ENCODE measurements at regions not wholly inside any gene's neighbourhood (a gene's known extent, or its start where the extent isn't known, plus 50 kb on each side); places are given as distances from the start of the nearest gene placed in this dataset.
A peak's percentile ranks its signal among the peaks of the same experiment; 100 is the strongest.

DNA sequence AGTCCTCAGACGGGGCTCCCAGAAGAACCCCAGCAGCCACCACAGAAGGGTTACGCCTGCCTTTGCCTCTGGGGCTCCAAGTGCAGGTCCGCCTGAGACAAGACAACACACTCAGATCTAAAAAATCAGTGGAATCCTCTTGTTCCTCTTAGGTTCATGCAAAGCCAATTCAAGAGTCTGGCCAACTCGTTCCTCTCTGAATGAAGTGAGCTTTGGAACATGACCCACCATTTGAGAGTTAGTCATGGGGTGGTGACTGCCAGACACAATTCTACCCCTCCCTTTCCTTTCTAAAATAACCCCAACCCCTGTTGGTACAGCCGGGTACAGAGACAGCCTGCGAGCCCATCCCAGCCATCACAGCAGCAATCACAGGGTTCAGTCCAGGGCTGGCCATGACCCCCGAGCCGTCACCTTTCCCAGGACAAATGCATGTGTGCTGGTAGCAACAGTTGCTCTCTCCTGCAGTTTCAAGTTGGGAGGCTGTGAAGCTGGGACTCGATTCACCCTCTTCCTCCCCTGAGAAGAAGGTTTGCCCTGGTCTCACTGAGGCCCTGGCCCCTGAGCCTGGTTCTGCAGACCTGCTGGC lies 183.1 kb upstream of the SH3BP4 start:
- no peak for DNase-seq (ENCODE audit: low spot score)

- no peak for DNase-seq (ENCODE audit: low spot score)
These were observed 186.5 kb upstream of the SH3BP4 start for GRCh38 chr2:234765279-234765678.

DNA sequence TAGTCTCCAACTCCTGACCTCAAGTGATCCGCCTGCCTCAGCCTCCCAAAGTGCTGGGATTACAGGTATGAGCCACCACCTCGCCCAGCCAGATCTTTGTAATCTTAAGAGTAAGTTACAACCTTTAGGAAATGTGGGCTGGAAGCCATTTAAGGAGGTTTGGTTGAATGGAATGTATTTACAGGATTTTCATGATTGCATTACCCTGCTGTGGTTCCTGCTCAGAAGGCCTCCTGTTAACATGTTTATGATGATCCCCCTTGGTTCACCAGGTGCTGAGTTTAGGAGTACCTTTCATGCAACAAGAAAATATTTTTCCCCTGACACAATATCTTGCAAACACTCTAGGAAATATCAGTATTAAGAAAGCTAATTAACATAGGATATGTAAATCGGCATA lies 187.4 kb upstream of the SH3BP4 start:
- no peak for DNase-seq (ENCODE audit: low spot score)

GRCh38 chr2:234763002-234763873 lies 188.6 kb upstream of the SH3BP4 start:
- DNase-seq (ENCODE audit: low spot score), result peak; percentile 46

DNA sequence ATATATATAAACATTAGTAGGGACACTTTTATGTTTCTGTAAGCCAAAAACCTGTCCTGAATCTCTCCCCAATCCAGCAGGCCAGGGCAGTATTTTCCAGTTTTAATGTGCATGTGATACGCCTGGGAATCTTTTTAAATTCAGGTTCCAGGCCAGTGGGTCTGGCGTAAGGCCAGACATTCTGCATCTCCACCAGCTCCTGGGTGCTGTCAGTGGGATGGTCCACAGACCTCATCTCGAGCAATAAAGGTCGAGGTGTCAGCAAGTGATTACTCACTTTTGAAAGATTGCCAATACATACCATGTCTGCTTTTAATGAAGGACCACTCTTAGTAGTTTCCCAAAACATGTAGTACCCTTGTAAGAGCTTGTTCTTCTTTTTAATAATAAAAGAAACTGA lies 189.9 kb upstream of the SH3BP4 start:
- DNase-seq (ENCODE audit: low spot score), result no peak

DNA sequence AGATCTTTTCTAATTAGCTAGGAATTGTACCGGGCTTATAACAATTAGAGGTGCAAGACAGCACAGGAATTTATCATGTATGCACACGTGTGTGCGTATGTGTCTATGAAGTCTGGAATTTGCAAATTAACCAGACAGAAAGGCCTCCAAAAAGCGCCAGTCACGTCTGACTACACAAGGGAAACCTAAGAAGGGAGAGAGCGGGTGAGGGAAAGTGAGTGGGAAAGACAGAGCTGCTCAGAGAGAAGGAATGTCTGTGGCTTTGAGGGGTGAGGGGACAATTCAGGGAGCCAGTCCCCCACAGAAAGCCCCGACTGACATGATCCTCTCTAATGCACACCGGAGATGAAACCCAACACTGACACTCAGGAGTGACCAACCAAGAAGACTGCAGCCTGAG lies 197.7 kb upstream of the SH3BP4 start:
- DNase-seq (ENCODE audit: low spot score), result no peak

DNA sequence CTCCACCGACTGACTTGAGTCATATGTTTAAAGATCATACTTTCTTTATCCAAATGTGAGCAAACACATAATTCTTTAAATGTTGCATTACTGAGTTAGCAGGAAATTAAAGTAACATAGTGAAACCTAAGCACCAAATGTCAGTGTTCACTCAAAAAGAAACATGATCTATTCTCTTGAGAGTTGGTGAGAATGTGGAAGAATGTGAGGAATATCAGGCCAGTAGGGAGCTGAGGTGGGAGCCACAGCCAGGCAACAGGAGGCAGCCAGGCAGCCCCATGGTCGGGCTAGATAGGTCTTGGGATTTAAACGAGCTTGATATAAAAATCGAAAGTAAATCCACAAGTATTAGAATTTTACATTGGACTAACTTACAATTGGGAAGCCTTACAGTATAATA lies 198.1 kb upstream of the SH3BP4 start:
- no peak for DNase-seq (ENCODE audit: low spot score)

DNA sequence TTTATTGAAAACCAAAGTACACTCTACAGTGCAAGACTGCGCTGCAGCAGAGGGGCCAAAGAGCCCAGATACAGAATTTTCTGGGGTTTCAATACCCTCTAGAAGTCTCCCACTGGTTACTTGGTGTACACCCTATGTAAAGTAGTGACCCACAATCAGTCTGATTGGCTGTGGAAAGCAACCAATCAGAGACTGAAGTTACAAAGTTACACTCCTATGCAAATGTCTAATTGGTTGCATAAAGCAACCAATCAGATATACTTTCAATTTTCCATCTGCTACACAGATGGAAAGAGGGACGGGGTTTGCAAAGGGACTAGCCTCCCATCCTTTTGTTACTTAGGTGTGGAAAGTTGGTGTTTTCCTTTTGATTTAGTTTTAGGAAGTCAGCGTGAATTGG lies 198.9 kb upstream of the SH3BP4 start:
- no peak for DNase-seq (ENCODE audit: low spot score)

DNA sequence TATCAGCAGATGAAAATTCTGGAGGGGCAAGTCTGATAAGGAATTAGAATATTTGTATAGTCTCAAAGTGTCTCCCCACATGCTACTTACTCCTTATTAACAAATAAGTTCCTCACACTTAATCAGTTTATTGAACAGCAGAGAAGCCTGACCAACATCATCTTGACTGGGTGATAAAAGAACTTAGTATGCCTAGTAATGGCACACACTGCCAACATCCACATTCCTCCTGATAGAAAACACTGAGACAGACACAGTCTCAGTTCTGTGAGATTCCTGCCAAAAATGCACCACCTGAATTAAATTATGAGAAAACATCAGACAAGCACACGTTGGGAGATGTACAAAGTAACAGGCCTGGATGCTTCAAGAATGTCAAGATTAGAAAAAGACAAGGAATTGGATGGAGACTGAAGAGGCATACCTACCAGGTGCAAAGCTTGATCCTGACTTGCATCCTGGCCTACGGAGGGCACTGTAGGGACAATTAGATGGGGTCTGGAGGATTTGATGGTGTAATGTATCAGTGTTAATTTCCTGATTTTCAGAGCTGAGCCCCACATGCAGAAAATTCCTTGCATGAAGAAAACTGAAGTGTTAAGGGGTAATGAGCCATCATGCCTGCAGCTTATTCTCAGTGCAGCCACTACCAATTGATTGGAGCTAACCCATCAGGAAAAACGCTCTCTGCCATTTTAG lies 200.4 kb upstream of the SH3BP4 start:
- no peak for DNase-seq (ENCODE audit: low spot score)

DNA sequence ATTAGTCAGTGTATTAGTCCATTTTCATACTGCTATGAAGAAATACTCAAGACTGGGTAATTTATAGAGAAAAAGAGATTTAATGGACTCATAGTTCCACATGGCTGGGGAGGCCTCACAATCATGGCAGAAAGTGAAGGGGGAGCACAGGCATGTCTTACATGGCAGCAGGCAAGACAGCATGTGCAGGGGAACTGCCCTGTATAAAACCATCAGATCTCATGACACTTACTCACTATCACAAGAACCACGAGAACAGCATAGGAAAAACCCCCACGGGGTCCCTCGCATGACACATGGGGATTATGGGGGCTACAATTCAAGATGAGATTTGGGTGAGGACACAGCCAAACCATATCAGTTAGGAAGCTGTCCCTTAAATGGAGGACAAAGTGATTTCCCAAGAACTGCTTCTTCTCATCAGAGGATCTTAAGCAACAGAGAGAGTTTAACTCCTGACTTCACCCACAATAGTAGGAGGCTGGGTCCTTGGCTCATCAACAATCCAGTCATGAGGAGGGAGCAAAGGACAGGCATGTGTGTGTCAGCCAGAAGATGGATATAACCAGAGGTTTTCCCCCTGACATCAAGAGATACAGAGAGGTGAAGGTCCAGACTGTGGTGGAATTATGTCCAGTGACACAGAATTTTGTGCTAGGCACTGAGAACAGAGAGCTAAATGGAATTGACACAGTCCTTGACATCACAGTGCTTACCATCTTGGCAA lies 203.8 kb upstream of the SH3BP4 start:
- DNase-seq (ENCODE audit: low spot score), result no peak

DNA sequence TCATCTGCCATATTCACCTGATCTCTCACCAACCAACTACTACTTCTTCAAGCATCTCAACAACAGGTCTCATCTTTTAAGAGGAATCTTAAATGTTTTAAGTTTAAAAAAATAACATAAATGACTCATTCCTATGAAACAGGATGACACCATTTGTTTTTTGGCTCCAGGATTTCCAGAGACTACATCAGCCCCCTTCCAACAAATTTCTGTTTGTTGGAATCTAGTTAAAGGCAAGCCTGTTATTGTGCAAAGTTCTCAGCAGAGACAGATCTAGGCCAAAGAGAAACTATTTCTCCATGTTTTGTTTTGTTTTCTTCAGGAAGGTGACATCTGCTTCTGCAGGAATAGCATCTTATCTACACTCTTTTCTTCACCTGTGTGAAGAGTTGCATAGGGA lies 204.8 kb upstream of the SH3BP4 start:
- no peak for DNase-seq (ENCODE audit: low spot score)

DNA sequence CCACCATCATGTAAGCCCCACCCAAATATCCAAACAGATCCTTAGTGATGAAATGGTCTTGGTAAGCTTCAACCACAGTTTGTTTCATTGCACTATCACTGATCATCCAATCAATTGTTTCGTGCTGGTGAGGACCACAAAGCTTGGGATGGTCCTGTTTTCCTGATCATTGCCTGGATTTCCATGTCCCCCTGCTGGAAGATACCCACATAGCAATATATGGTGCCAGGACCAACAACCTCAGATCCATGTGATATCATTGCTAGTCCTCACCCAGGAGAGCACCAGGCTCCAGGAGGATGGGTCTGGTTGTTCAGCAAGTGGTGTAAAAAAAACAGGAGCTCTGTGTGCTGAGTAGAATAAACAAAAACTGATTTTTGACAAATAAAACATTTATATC lies 206.5 kb upstream of the SH3BP4 start:
- no peak for DNase-seq (ENCODE audit: low spot score)

- no peak for DNase-seq (ENCODE audit: low spot score)
These were observed 209.8 kb upstream of the SH3BP4 start for GRCh38 chr2:234741976-234742375.

DNA sequence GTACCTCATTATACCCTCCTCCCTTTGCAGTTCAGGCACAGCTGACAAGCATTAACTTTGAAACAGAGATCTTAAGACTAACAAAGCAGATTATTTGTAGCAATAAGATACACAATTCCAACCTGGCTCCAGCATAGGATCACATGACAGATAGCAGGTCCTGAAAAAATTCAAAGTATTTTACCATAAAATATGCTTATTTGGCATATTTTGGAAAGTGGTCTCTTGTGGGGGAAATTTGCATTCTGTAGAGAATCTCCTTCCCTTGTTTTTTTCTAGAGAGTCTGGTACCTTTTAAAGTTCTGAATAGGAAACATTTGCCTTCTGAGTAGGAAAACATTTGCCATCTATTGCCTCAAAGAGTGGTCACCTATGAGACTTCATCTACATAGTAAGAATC lies 212.8 kb upstream of the SH3BP4 start:
- no peak for DNase-seq (ENCODE audit: low spot score)

- no peak for DNase-seq (ENCODE audit: low spot score)
These were observed 216.0 kb upstream of the SH3BP4 start for GRCh38 chr2:234735829-234736228.

GRCh38 chr2:234733795-234734600 lies 217.8 kb upstream of the SH3BP4 start:
- DNase-seq (ENCODE audit: low spot score), result no peak

DNA sequence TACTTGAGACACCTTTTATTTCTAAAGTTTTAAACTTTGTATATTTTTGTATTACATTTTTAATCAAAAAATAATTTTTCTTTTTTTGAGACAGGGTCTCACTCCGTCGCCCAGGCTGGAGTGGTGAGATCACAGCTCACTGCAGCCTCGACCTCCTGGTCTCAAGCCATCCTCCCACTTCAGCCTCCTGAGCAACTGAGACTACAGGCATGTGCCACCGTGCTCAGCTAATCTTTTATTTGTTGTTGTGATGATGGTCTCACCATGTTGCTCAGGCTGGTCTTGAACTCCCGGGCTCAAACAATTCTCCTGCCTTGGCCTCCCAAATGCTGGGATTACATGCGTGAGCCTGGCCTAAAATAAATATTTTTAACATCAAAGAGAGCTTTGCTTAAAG lies 218.7 kb upstream of the SH3BP4 start:
- DNase-seq (ENCODE audit: low spot score), result no peak

DNA sequence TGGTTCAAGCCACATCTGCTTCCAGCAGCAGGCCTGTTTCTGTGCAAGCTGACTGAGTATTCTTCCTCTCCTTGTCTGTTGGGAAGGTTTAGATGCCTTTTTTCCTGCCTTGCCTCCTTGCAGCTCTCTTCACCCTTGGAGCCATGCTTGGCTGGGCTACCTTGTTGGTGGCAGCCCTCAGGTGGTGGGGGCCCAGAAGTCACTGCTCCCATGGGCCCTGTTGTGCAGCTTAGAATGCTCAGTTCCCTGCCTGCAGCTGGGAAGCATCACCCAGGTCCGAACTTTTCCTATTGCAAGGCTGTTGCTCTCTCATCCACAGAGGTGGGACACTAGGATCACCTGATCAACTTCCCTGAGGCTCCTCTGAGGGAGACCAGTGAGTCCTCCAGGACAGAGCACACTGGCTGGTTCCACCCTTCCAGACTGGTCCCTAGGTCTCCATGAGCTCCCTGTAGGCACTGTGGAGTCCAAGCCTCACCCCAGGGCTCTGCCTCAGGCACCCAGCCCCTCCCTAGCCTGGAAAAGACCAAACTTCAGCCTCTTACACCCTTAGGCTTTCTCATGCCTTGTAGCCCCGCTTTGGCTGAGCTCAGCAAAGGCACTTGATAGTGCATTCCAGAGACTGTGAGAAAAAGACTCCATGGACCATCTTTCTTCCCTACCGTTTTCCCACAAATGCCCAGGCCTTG lies 219.3 kb upstream of the SH3BP4 start:
- DNase-seq (ENCODE audit: low spot score), result no peak

GRCh38 chr2:234731236-234731635 lies 220.6 kb upstream of the SH3BP4 start:
- DNase-seq (ENCODE audit: low spot score), result no peak

- DNase-seq (ENCODE audit: low spot score), result no peak
These were observed 221.7 kb upstream of the SH3BP4 start for GRCh38 chr2:234730066-234730640.

Measured in AG08396 (cell line).